ENCODE measurements at regions not wholly inside any gene's neighbourhood (a gene's known extent, or its start where the extent isn't known, plus 50 kb on each side); places are given as distances from the start of the nearest gene placed in this dataset.
"Not testable (repeated sequence)": the region's sequence is repeated elsewhere in the genome, so short reads cannot be mapped to it uniquely, and the experiment has no call there.

- TF ChIP-seq CTCF (IDR thresholded peaks at IDR 0.05; ENCODE audit: insufficient read depth, low read depth, low read length) = no peak
- no peak for DNase-seq (ENCODE audit: low read depth)
- no peak overlapping the region for H3K4me3 ChIP-seq (ENCODE audit: low read depth, low read length)
Observed at GRCh38 chr20:53764415-53764800, 170.8 kb upstream of the ZNF217 start.

- DNase-seq (ENCODE audit: low read depth) = peak; percentile 54
- TF ChIP-seq CTCF (IDR thresholded peaks at IDR 0.05; ENCODE audit: insufficient read depth, low read depth, low read length) = no peak
- no peak overlapping the region for H3K4me3 ChIP-seq (ENCODE audit: low read depth, low read length)
Observed at GRCh38 chr20:53763707-53764414, 170.2 kb upstream of the ZNF217 start.

GRCh38 chr20:53762423-53762798 is 168.8 kb upstream of the ZNF217 start:
- not testable (repeated sequence) for DNase-seq (ENCODE audit: low read depth); H3K4me3 ChIP-seq (ENCODE audit: low read depth, low read length)

GRCh38 chr20:53760025-53760441 is 166.4 kb upstream of the ZNF217 start:
- no peak overlapping the region for H3K4me3 ChIP-seq (ENCODE audit: low read depth, low read length)
- DNase-seq (ENCODE audit: low read depth) = no peak
- TF ChIP-seq CTCF (IDR thresholded peaks at IDR 0.05; ENCODE audit: insufficient read depth, low read depth, low read length) = no peak

- H3K4me3 ChIP-seq (ENCODE audit: low read depth, low read length) = no peak overlapping the region
- no peak for DNase-seq (ENCODE audit: low read depth)
- no peak for TF ChIP-seq CTCF (IDR thresholded peaks at IDR 0.05; ENCODE audit: insufficient read depth, low read depth, low read length)
Observed at GRCh38 chr20:53757472-53757913, 163.9 kb upstream of the ZNF217 start.

- DNase-seq (ENCODE audit: low read depth) = no peak
- TF ChIP-seq CTCF (IDR thresholded peaks at IDR 0.05; ENCODE audit: insufficient read depth, low read depth, low read length) = no peak
- no peak overlapping the region for H3K4me3 ChIP-seq (ENCODE audit: low read depth, low read length)
Observed at GRCh38 chr20:53755733-53756531, 162.3 kb upstream of the ZNF217 start.

- H3K4me3 ChIP-seq (ENCODE audit: low read depth, low read length) = no peak overlapping the region
- TF ChIP-seq CTCF (IDR thresholded peaks at IDR 0.05; ENCODE audit: insufficient read depth, low read depth, low read length) = no peak
- DNase-seq (ENCODE audit: low read depth) = no peak
Observed at GRCh38 chr20:53753880-53754459, 160.3 kb upstream of the ZNF217 start.

All from fibroblast of villous mesenchyme (primary cell).